CD14-positive monocyte (primary cell): ENCODE measurements at regions not wholly inside any gene's neighbourhood (a gene's known extent, or its start where the extent isn't known, plus 50 kb on each side); places are given as distances from the start of the nearest gene placed in this dataset.
A peak's percentile ranks its signal among the peaks of the same experiment; 100 is the strongest.

Experiments used
- DNase-seq, 3 donors: peaks; one replicate each; pipeline ENCODE4 v3.0.0-alpha.2; 2011 to 2022
- H2AFZ ChIP-seq: 2 replicates; pipeline ENCODE4 v1.6.0; 2012; ENCODE audit warnings: mild to moderate bottlenecking, low read depth, low read length, inconsistent platforms; ENCODE audit not compliant: insufficient read depth, poor library complexity, severe bottlenecking
- H3K27ac ChIP-seq, 2 donors: 1 replicate in 1 of 2; 2 replicates in 1 of 2; pipeline ENCODE4 v1.5.1; 2012 to 2013; ENCODE audit warnings: low read length in 2 of 2, control low read depth in 1 of 2, inconsistent platforms in 1 of 2, low read depth in 1 of 2, mild to moderate bottlenecking in 1 of 2
- H3K27me3 ChIP-seq, 2 donors: one replicate each; pipeline versions ENCODE4 v1.6.0 to v1.6.1; 2011 to 2013; ENCODE audit warnings: low read length in 2 of 2; ENCODE audit not compliant: control insufficient read depth in 2 of 2, insufficient read depth in 2 of 2
- H3K36me3 ChIP-seq, 2 donors: replicated peaks in 1 of 2; 1 replicate in 1 of 2; 2 replicates in 1 of 2; pipeline versions ENCODE4 v1.5.1 to v1.6.1; 2012 to 2013; ENCODE audit warnings: low read length in 2 of 2, control low read depth in 1 of 2, inconsistent platforms in 1 of 2, mild to moderate bottlenecking in 1 of 2; ENCODE audit not compliant: insufficient read depth in 2 of 2, control insufficient read depth in 1 of 2
- H3K4me1 ChIP-seq, 2 donors: 1 replicate in 1 of 2; 2 replicates in 1 of 2; pipeline versions ENCODE4 v1.5.1 to v1.6.1; 2012 to 2013; ENCODE audit warnings: low read length in 2 of 2, control low read depth in 1 of 2, inconsistent platforms in 1 of 2, mild to moderate bottlenecking in 1 of 2, moderate library complexity in 1 of 2; ENCODE audit not compliant: insufficient read depth in 2 of 2, control insufficient read depth in 1 of 2
- H3K4me2 ChIP-seq: replicated peaks from 2 replicates; pipeline ENCODE3; 2012; ENCODE audit warnings: low read length, moderate library complexity, mild to moderate bottlenecking; ENCODE audit not compliant: poor library complexity, severe bottlenecking; ENCODE audit errors: extremely low read depth
- H3K4me3 ChIP-seq, 3 experiments: fragments of 200-600 bp in 1 of 3; sonication (generic) in 1 of 3; replicated peaks in 1 of 3; 1 replicate in 2 of 3; 2 replicates in 1 of 3; pipeline ENCODE4 v1.5.1; 2011 to 2013; ENCODE audit warnings: low read length in 3 of 3, mild to moderate bottlenecking in 3 of 3, control low read depth in 2 of 3, low read depth in 2 of 3, inconsistent platforms in 1 of 3, moderate library complexity in 1 of 3
- H3K79me2 ChIP-seq: 2 replicates; pipeline ENCODE4 v1.6.0; 2012; ENCODE audit warnings: mild to moderate bottlenecking, control low read depth, inconsistent platforms, low read length, moderate library complexity; ENCODE audit not compliant: insufficient read depth
- H3K9ac ChIP-seq: 2 replicates; pipeline ENCODE4 v1.6.0; 2017; ENCODE audit warnings: low read length, mild to moderate bottlenecking; ENCODE audit not compliant: insufficient read depth, poor library complexity, severe bottlenecking
- H3K9me3 ChIP-seq, 2 donors: replicated peaks in 1 of 2; 1 replicate in 1 of 2; 2 replicates in 1 of 2; pipeline versions ENCODE4 v1.5.1 to v1.6.1; 2012 to 2013; ENCODE audit warnings: low read length in 2 of 2, control low read depth in 1 of 2; ENCODE audit not compliant: control insufficient read depth in 1 of 2, insufficient read depth in 1 of 2
- H4K20me1 ChIP-seq: 2 replicates; pipeline ENCODE4 v1.6.0; 2012; ENCODE audit warnings: mild to moderate bottlenecking, low read length, control low read depth, moderate library complexity; ENCODE audit not compliant: insufficient read depth
- H3K27ac Mint-ChIP-seq, 7 donors: one replicate each; pipeline ENCODE4 v1.8.0; 2020; ENCODE audit warnings: mild to moderate bottlenecking in 7 of 7, mixed read lengths in 7 of 7, moderate library complexity in 6 of 7, inconsistent platforms in 2 of 7
- H3K27me3 Mint-ChIP-seq, 3 donors: one replicate each; pipeline ENCODE4 v1.8.0; 2021 to 2022; ENCODE audit warnings: low read depth in 3 of 3, mild to moderate bottlenecking in 3 of 3, mixed read lengths in 3 of 3, moderate library complexity in 3 of 3, inconsistent platforms in 1 of 3
- H3K36me3 Mint-ChIP-seq, 2 donors: one replicate each; pipeline ENCODE4 v1.8.0; 2020; ENCODE audit warnings: mixed read lengths in 2 of 2, inconsistent platforms in 1 of 2, mild to moderate bottlenecking in 1 of 2
- H3K4me1 Mint-ChIP-seq: one replicate; pipeline ENCODE4 v1.8.0; 2020; ENCODE audit warnings: mild to moderate bottlenecking, mixed read lengths
- H3K4me3 Mint-ChIP-seq, 2 donors: one replicate each; pipeline ENCODE4 v1.8.0; 2020; ENCODE audit warnings: mild to moderate bottlenecking in 2 of 2, mixed read lengths in 2 of 2, moderate library complexity in 1 of 2
- H3K9me3 Mint-ChIP-seq, 7 donors: one replicate each; pipeline ENCODE4 v1.8.0; 2020 to 2022; ENCODE audit warnings: mixed read lengths in 7 of 7, mild to moderate bottlenecking in 6 of 7, moderate library complexity in 6 of 7, inconsistent platforms in 2 of 7
- WGBS: methylation state at CpG from one replicate; pipeline ENCODE4 v1.1.5; 2013; ENCODE audit warnings: missing lambda C conversion rate; ENCODE audit not compliant: insufficient coverage; 5-methylcytosine and 5-hydroxymethylcytosine counted together
- intact Hi-C, 2 donors: fragments of 100-400 bp; cut with micrococcal nuclease; formaldehyde crosslinking; loops; one replicate each; pipeline versions ENCODE4 v1.15.0 to v1.15.1; 2023
- TF ChIP-seq, protein P1 (sequence below): fragments of 200-600 bp; IDR thresholded peaks from one replicate; pipeline ENCODE4 v1.8.0; 2022; ENCODE audit warnings: antibody characterized with exemption, mild to moderate bottlenecking

DNA sequence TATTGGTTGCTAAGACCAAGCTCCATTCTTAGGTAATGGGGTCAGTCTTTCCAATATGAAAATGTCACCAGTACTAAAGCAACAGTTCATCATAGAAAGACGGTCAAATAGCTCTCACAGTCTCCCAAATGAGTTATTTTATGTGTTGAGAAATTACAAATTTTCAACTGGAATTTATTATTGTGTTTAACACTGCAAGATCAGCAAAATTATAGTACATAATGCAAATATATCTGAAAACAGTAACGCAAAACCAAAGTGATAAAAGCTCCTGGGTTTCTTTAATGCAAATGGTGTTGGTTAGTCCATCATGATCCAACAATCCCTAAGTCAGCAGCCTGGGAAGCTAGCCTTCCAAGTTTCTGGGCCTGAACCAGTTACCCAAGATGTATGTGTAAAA lies 61.5 kb upstream of the EGFL6 start:
- H3K27me3 ChIP-seq = peaks cover 0 to 3% of the 10 kb centered on the region in 2 donors
- TF ChIP-seq, protein P1, sequence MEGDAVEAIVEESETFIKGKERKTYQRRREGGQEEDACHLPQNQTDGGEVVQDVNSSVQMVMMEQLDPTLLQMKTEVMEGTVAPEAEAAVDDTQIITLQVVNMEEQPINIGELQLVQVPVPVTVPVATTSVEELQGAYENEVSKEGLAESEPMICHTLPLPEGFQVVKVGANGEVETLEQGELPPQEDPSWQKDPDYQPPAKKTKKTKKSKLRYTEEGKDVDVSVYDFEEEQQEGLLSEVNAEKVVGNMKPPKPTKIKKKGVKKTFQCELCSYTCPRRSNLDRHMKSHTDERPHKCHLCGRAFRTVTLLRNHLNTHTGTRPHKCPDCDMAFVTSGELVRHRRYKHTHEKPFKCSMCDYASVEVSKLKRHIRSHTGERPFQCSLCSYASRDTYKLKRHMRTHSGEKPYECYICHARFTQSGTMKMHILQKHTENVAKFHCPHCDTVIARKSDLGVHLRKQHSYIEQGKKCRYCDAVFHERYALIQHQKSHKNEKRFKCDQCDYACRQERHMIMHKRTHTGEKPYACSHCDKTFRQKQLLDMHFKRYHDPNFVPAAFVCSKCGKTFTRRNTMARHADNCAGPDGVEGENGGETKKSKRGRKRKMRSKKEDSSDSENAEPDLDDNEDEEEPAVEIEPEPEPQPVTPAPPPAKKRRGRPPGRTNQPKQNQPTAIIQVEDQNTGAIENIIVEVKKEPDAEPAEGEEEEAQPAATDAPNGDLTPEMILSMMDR = no peak
- H3K4me1 ChIP-seq = peaks cover 8 to 12% of the 10 kb centered on the region in 2 donors
- Mint-ChIP-seq H3K4me1 (peaks cover 12% of the 10 kb centered on the region), H3K4me3 (no peak overlapping the region), H3K9me3 (peaks cover 0 to 2% (median 0%) of the 10 kb centered on the region in 7 donors), H3K27me3 (peaks cover 0 to 8% (median 0%) of the 10 kb centered on the region in 3 donors), H3K36me3 (no peaks in the 10 kb centered on the region), H3K27ac (no peak overlapping the region)
- WGBS = no CpG with 5 or more reads among the region's 2 CpGs
- H3K4me2 ChIP-seq = no peak overlapping the region
- H3K4me3 ChIP-seq = no peak overlapping the region
- H3K9ac ChIP-seq = no peak overlapping the region
- no peak overlapping the region for H3K27ac ChIP-seq
- intact Hi-C loops = loop anchor here in 1 of 2 donors (5.0 kb wide), 1 partner anchor 524 kb away; no protein-coding TSS in a partner anchor
- no peak for DNase-seq
- no peaks in the 10 kb centered on the region for H4K20me1 ChIP-seq
- H3K36me3 ChIP-seq = no peaks in the 10 kb centered on the region
- no peak overlapping the region for H2AFZ ChIP-seq
- no peaks in the 10 kb centered on the region for H3K9me3 ChIP-seq
- no peaks in the 10 kb centered on the region for H3K79me2 ChIP-seq

DNA sequence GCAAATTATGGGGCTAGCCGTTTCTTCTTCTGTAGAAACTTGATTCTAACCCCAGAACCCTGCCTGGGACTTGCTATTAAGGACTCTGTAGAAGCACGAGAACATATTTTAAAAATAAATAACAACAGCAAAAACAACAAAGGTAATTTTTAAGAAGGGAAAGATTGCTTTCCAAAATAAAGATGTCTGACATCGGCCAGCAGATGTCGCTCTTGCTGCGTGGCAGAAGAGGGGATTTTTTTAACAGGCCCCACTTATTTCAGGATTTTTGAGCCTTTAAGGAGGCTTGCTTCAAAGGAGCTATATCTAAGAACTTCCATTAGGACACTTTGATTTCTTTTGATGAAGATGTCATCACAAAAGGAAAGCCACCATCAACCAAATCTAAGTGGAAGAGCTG lies 62.8 kb upstream of the EGFL6 start:
- Histone ChIP-seq H3K4me2 (no peak overlapping the region), H3K9me3 (no peaks in the 10 kb centered on the region), H3K9ac (no peak overlapping the region), H3K36me3 (no peaks in the 10 kb centered on the region), H4K20me1 (no peaks in the 10 kb centered on the region), H3K4me3 (no peak overlapping the region), H3K4me1 (peaks cover 8 to 12% of the 10 kb centered on the region in 2 donors), H2AFZ (no peak overlapping the region), H3K27me3 (peaks cover 0 to 6% of the 10 kb centered on the region in 2 donors), H3K27ac (no peak overlapping the region), H3K79me2 (no peaks in the 10 kb centered on the region)
- Mint-ChIP-seq H3K4me3 (no peak overlapping the region), H3K27me3 (peaks cover 0 to 8% (median 0%) of the 10 kb centered on the region in 3 donors), H3K9me3 (peaks cover 0 to 2% (median 0%) of the 10 kb centered on the region in 7 donors), H3K4me1 (peaks cover 12% of the 10 kb centered on the region), H3K27ac (no peak overlapping the region), H3K36me3 (no peaks in the 10 kb centered on the region)
- no CpG with 5 or more reads among the region's 5 CpGs for WGBS
- intact Hi-C loops = loop anchor here in 1 of 2 donors (5.0 kb wide), 1 partner anchor 526 kb away; no protein-coding TSS in a partner anchor
- TF ChIP-seq, protein P1 = peak; percentile 78
- peak; percentile 20 to 40 (median 36) for DNase-seq
